ENCODE measurements at regions not wholly inside any gene's neighbourhood (a gene's known extent, or its start where the extent isn't known, plus 50 kb on each side); places are given as distances from the start of the nearest gene placed in this dataset.

GRCh38 chr10:128928231-128928836 is 538.7 kb upstream of the MGMT start:
- no peak for TF ChIP-seq POLR2A (IDR thresholded peaks at IDR 0.05; ENCODE audit: low read depth, low read length)
- TF ChIP-seq MAX (IDR thresholded peaks at IDR 0.05; ENCODE audit: insufficient read depth, insufficient read length): no peak
- no peak for TF ChIP-seq MYC (IDR thresholded peaks at IDR 0.05; ENCODE audit: low read depth, low read length)
- no peak for TF ChIP-seq CTCF (IDR thresholded peaks at IDR 0.05; ENCODE audit: extremely low read depth in 1 of 2, insufficient read depth in 1 of 2, low read depth in 1 of 2, low read length in 2 of 2)
- TF ChIP-seq JUN (IDR thresholded peaks at IDR 0.05; ENCODE audit: borderline replicate concordance, insufficient read depth, insufficient read length, low read depth): no peak
- no peak for TF ChIP-seq FOS (IDR thresholded peaks at IDR 0.05; ENCODE audit: borderline replicate concordance, insufficient read depth, low read length)
- TF ChIP-seq EZH2 (IDR thresholded peaks at IDR 0.05; ENCODE audit: borderline replicate concordance, low read depth, low read length, severe bottlenecking): no peak
- no peak for TF ChIP-seq POLR2AphosphoS5 (IDR thresholded peaks at IDR 0.05; ENCODE audit: insufficient read depth, low read depth, low read length)
- no peak for TF ChIP-seq GATA2 (IDR thresholded peaks at IDR 0.05; ENCODE audit: insufficient read depth, insufficient read length, low read depth, low read length)
- Histone ChIP-seq H3K79me2 (ENCODE audit: control insufficient read depth, insufficient read depth, low read length) (no peaks in the 10 kb centered on the region), H4K20me1 (replicated peaks; ENCODE audit: control insufficient read depth, extremely low read depth, insufficient read depth, low read length) (no peaks in the 10 kb centered on the region), H3K9ac (replicated peaks; ENCODE audit: extremely low read depth, insufficient read depth, low read length) (no peak overlapping the region), H2AFZ (ENCODE audit: low read depth, low read length) (no peak overlapping the region), H3K4me2 (ENCODE audit: insufficient read depth, low read length) (no peak overlapping the region), H3K4me1 (ENCODE audit: control insufficient read depth, extremely low read depth, insufficient read depth, low read length) (no peaks in the 10 kb centered on the region), H3K9me1 (replicated peaks; ENCODE audit: control insufficient read depth, extremely low read depth, insufficient read depth, low read length) (no peaks in the 10 kb centered on the region), H3K9me3 (replicated peaks; ENCODE audit: control insufficient read depth, insufficient read depth, low read length) (no peaks in the 10 kb centered on the region), H3K27me3 (ENCODE audit: control insufficient read depth in 2 of 2, insufficient read depth in 2 of 2, low read length in 2 of 2) (no peaks in the 10 kb centered on the region), H3K27ac (ENCODE audit: insufficient read depth, low read depth, low read length) (no peak overlapping the region), H3K4me3 (replicated peaks in 1 of 3; ENCODE audit: insufficient read depth in 1 of 3, low read depth in 1 of 3, low read length in 3 of 3) (no peak overlapping the region), H3K36me3 (ENCODE audit: control insufficient read depth in 2 of 2, extremely low read depth in 1 of 2, insufficient read depth in 2 of 2, low read length in 2 of 2) (no peaks in the 10 kb centered on the region)
- POLR2A ChIA-PET: no interaction called here
- FAIRE-seq: no peak
- dilution Hi-C loops (cut with MboI; ENCODE audit: extremely low pct_ligation_motif_present, low sequenced_read_pairs) (no loop called here), intact Hi-C loops (cut with micrococcal nuclease) (no loop called here)
- BruUV-seq (replicated peaks): no TSS peak
- DNase-seq (ENCODE audit: low read depth, low spot score): no peak
- CTCF ChIA-PET: no interaction called here
